ENCODE measurements at regions not wholly inside any gene's neighbourhood (a gene's known extent, or its start where the extent isn't known, plus 50 kb on each side); places are given as distances from the start of the nearest gene placed in this dataset.

- no peak for DNase-seq (ENCODE audit: low read depth in 1 of 2, low spot score in 1 of 2)
- no peak overlapping the region for H3K27ac ChIP-seq (replicated peaks)
- TF ChIP-seq CTCF (IDR thresholded peaks at IDR 0.05; ENCODE audit: insufficient read depth, low read length) (no peak), REST (IDR thresholded peaks at IDR 0.05; ENCODE audit: insufficient replicate concordance, low read depth) (no peak), POLR2AphosphoS5 (IDR thresholded peaks at IDR 0.05; ENCODE audit: low read depth) (no peak), GABPA (IDR thresholded peaks at IDR 0.05; ENCODE audit: low read depth) (no peak), SPI1 (IDR thresholded peaks at IDR 0.05; ENCODE audit: borderline replicate concordance, low read depth) (no peak)
- H3K27me3 ChIP-seq (ENCODE audit: insufficient read depth, poor library complexity, severe bottlenecking): no peaks in the 10 kb centered on the region
- H3K4me3 ChIP-seq (replicated peaks; ENCODE audit: insufficient read depth, low read length): no peak overlapping the region
These were observed 79.4 kb upstream of the CADPS start for GRCh38 chr3:62954580-62954979.

- no peak for TF ChIP-seq GABPA (IDR thresholded peaks at IDR 0.05; ENCODE audit: low read depth)
- TF ChIP-seq REST (IDR thresholded peaks at IDR 0.05; ENCODE audit: insufficient replicate concordance, low read depth): no peak
- TF ChIP-seq POLR2AphosphoS5 (IDR thresholded peaks at IDR 0.05; ENCODE audit: low read depth): no peak
- TF ChIP-seq CTCF (IDR thresholded peaks at IDR 0.05; ENCODE audit: insufficient read depth, low read length): no peak
- no peak for TF ChIP-seq SPI1 (IDR thresholded peaks at IDR 0.05; ENCODE audit: borderline replicate concordance, low read depth)
- no peak for DNase-seq (ENCODE audit: low read depth in 1 of 2, low spot score in 1 of 2)
- no peaks in the 10 kb centered on the region for H3K27me3 ChIP-seq (ENCODE audit: insufficient read depth, poor library complexity, severe bottlenecking)
- no peak overlapping the region for H3K27ac ChIP-seq (replicated peaks)
- H3K4me3 ChIP-seq (replicated peaks; ENCODE audit: insufficient read depth, low read length): no peak overlapping the region
These were observed 79.9 kb upstream of the CADPS start for GRCh38 chr3:62955126-62955525.

- no peak overlapping the region for H3K4me3 ChIP-seq (replicated peaks; ENCODE audit: insufficient read depth, low read length)
- no peak for DNase-seq (ENCODE audit: low read depth in 1 of 2, low spot score in 1 of 2)
- no peak for TF ChIP-seq GABPA (IDR thresholded peaks at IDR 0.05; ENCODE audit: low read depth)
- no peak for TF ChIP-seq POLR2AphosphoS5 (IDR thresholded peaks at IDR 0.05; ENCODE audit: low read depth)
- no peak for TF ChIP-seq REST (IDR thresholded peaks at IDR 0.05; ENCODE audit: insufficient replicate concordance, low read depth)
- no peak for TF ChIP-seq CTCF (IDR thresholded peaks at IDR 0.05; ENCODE audit: insufficient read depth, low read length)
- no peak for TF ChIP-seq SPI1 (IDR thresholded peaks at IDR 0.05; ENCODE audit: borderline replicate concordance, low read depth)
- no peaks in the 10 kb centered on the region for H3K27me3 ChIP-seq (ENCODE audit: insufficient read depth, poor library complexity, severe bottlenecking)
- H3K27ac ChIP-seq (replicated peaks): no peak overlapping the region
These were observed 81.2 kb upstream of the CADPS start for GRCh38 chr3:62956411-62956810.

Measured in HL-60 (cell line).